Stomach (tissue), 4 donors: ENCODE measurements at regions not wholly inside any gene's neighbourhood (a gene's known extent, or its start where the extent isn't known, plus 50 kb on each side); places are given as distances from the start of the nearest gene placed in this dataset.

Source experiments
- EP300 ChIP-seq: sonication (generic); formaldehyde crosslinking; IDR thresholded peaks from one replicate; pipeline ENCODE4 v1.6.1; 2017; ENCODE audit warnings: antibody characterized with exemption
- POLR2A ChIP-seq, 4 donors: fragments of 450-650 bp; IDR thresholded peaks; one replicate each; pipeline ENCODE4 v1.6.1; 2016; ENCODE audit warnings: antibody characterized with exemption in 4 of 4, control low read depth in 2 of 4, mild to moderate bottlenecking in 1 of 4, moderate library complexity in 1 of 4
- TF ChIP-seq, protein P1 (sequence below), 7 experiments: fragments of 450-650 bp in 4 of 7; fragments of 200-600 bp in 3 of 7; sonication (generic) in 3 of 7; IDR thresholded peaks; one replicate each; pipeline ENCODE4 v1.5.1; 2016 to 2019; ENCODE audit warnings: antibody characterized with exemption in 7 of 7, control low read depth in 2 of 7, mild to moderate bottlenecking in 1 of 7

DNA sequence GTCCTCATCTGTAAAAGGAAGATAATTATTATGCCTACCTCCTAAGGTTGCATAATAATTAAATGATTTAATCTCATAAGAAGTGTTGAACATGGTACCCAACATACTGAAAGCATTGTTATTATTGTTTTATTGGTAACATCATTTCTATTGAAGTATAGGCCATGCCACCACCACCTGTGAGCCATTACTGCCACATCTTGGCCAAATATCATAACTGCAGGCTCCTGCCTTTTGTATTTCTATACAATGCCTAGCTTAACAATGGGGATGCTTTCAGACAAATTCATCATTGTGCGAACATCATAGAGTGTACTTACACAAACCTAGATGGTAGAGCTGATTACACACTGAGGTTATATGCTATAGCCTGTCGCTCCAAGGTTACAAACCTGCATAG is 61.1 kb upstream of the NPSR1 start:
- TF ChIP-seq, protein P1, sequence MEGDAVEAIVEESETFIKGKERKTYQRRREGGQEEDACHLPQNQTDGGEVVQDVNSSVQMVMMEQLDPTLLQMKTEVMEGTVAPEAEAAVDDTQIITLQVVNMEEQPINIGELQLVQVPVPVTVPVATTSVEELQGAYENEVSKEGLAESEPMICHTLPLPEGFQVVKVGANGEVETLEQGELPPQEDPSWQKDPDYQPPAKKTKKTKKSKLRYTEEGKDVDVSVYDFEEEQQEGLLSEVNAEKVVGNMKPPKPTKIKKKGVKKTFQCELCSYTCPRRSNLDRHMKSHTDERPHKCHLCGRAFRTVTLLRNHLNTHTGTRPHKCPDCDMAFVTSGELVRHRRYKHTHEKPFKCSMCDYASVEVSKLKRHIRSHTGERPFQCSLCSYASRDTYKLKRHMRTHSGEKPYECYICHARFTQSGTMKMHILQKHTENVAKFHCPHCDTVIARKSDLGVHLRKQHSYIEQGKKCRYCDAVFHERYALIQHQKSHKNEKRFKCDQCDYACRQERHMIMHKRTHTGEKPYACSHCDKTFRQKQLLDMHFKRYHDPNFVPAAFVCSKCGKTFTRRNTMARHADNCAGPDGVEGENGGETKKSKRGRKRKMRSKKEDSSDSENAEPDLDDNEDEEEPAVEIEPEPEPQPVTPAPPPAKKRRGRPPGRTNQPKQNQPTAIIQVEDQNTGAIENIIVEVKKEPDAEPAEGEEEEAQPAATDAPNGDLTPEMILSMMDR (IDR thresholded peaks at IDR 0.05): no peak
- TF ChIP-seq EP300 (no peak), POLR2A (IDR thresholded peaks at IDR 0.05) (no peak)
